Esophagus muscularis mucosa (tissue), 4 donors: ENCODE measurements at regions not wholly inside any gene's neighbourhood (a gene's known extent, or its start where the extent isn't known, plus 50 kb on each side); places are given as distances from the start of the nearest gene placed in this dataset.
"Not testable (repeated sequence)": the region's sequence is repeated elsewhere in the genome, so short reads cannot be mapped to it uniquely, and the experiment has no call there.

Experiments used
- CTCF ChIP-seq, 3 experiments: fragments of 200-600 bp in 2 of 3; fragments of 450-650 bp in 1 of 3; sonication (generic) in 2 of 3; IDR thresholded peaks; one replicate each; pipeline ENCODE4 v1.5.1; 2017 to 2019; ENCODE audit warnings: antibody characterized with exemption in 3 of 3, mild to moderate bottlenecking in 2 of 3, moderate library complexity in 1 of 3
- EP300 ChIP-seq: sonication (generic); formaldehyde crosslinking; IDR thresholded peaks from one replicate; pipeline ENCODE4 v1.6.1; 2017; ENCODE audit warnings: antibody characterized with exemption
- POLR2A ChIP-seq: fragments of 450-650 bp; IDR thresholded peaks from one replicate; pipeline ENCODE4 v1.6.1; 2017; ENCODE audit warnings: antibody characterized with exemption, moderate library complexity, mild to moderate bottlenecking, low read depth
- POLR2AphosphoS5 ChIP-seq, 2 donors: sonication (generic); formaldehyde crosslinking; IDR thresholded peaks; one replicate each; pipeline ENCODE4 v1.6.1; 2017; ENCODE audit warnings: antibody characterized with exemption in 2 of 2

- TF ChIP-seq POLR2A; CTCF (IDR thresholded peaks at IDR 0.05); POLR2AphosphoS5 (IDR thresholded peaks at IDR 0.05); EP300: not testable (repeated sequence)
Measured at GRCh38 chr2:58325296-58325895, 84.3 kb upstream of the FANCL start.
